ENCODE measurements at regions not wholly inside any gene's neighbourhood (a gene's known extent, or its start where the extent isn't known, plus 50 kb on each side); places are given as distances from the start of the nearest gene placed in this dataset.

DNA sequence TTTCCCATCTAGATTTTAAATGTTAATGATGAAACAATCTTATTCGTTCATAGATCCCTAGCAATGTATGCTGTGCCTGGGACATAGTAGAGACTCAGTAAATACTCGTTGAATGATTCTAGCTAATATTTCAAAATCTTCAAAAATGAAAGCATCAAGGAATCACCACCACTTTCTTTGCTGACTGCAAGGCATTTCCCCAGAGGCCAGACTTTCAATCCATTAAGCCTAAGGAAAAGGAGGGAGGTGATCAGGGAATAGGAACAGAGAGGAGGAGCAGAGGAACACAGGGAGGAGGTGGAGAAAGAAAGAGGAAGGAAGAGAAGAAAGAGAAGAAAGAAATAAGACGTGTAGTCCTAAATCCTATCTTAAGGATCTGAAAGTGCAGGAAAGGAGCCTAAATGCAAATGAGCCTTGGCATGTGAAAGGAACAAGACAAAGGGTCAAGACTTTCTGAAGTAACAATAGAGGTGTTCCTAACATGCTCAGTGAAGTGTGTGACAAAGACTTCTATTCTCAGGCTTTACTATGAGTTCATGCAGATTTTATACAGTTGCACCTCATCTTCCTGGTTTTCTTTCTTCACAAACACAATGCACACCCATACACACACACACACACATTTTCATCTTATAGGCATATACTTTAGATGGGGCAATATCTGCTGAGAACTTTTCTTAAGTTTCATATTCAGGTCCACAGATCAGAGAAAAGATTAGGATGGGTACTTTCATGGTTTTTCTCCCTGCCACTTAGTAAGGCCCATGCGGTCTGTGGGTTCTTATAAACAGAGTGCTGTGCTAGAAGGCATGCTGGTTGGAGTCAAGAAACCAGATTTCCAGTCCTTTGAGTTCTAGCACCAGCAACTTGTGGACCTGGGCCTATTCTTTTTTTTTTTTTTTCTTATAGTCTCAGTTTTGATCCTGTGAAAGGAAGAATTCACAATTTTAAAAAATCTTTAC is 512.2 kb upstream of the TNC start:
- no peak for FAIRE-seq

DNA sequence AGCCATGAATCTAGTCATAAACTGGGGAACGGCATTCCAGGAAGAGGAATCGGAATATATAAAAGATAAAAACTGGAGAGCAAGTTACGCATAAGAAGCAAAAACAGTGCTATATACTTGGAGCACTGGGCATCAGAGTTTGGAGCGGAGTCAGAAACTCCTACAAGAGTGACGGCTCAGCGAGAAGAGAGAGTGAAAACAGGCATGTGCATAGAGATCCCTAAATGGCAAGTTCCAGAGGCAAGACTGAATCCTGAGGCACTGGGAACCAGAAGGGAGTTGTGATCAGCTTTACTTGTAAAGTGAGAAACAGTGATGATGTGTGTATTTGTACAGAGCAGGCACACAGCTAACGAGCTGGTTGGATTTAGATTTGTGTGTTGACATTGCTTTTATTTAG is 514.4 kb upstream of the TNC start:
- no peak for FAIRE-seq

DNA sequence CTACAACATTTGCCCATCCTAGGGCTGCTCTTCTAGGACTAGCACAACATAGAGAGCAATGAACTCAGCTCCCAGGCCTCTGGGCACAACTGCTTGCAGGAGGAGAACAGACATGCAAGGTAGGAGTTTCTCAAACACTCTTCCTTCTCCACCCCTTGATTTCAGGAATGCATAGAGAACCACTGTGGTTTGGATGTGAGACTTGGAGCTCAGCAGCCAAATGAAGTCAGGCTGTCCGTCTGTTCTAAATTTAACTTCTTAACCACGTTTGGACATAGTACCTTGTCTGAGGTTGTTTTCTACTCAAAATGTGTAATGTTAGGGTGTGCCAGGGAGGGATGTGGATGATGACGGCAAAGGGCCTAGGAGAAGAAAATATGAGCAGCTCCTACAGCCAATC is 515.1 kb upstream of the TNC start:
- no peak for FAIRE-seq

DNA sequence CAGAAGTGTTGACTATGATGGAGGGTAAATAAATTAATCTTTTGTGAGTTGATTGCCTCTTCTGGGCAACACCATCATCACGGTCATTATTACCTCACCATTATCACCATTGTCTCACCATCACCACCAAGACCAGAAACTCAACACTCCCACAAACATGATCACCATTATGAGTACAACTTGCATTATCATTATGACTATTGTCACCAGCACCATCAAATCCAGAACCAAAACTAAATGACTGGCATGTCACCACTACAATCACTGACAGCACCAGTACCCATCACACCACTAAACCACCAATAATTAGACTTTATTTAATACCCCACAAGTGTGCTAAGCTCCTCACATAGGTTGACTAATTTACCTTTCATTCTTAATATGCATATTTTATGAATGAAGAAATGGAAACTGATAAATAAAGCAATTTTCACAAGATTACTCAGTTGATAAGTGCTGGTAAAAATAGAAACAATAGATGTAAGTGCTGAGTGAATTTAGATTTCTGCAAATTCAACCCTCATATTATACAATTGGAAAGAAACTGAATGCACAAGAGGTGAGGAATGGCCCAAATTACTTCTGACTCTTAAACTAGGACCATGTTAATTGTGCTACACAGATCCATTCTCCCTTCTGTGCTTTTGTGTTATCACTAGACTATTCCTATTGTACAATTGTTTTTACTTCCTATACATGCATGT is 517.8 kb upstream of the PAPPA start:
- FAIRE-seq: no peak

DNA sequence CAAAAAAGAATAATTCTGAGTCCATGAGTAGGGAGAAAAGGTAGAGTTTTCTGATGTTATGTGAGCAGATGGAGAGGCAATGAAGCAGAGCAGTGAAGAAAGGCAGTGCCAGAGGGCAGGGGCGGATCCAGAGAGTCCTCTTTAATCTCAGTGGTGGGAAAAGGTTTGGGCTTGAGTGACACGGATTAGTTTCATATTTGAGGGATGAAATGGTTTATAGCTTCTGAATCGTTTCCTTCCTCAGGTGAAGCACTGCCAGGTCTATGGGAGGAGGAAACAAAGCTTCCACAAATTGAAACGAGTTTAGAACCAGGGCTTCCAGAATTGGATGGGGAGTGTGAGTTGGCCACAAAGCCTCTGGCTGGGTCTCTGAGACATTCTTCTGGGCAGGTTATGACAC is 517.0 kb upstream of the PAPPA start:
- FAIRE-seq: no peak

DNA sequence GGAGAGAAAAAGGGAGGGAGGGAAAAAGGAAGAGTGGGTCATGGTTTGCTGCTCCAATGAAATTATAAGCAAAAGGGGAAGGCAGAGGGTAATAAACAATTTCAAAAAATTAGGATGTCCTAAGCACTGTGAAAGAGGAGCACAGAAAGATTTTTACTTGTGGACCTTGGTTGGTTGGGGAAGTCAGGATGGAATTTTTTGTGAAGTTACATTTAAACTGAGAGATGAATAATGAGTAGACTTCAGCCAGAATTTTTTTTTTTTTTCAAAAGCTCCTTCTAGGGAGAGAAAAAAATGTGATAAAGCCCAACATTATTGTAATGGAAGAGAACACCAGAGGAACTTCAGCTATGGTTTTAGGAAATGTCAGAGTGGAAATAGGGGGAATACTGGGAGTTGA is 515.9 kb upstream of the PAPPA start:
- no peak for FAIRE-seq

DNA sequence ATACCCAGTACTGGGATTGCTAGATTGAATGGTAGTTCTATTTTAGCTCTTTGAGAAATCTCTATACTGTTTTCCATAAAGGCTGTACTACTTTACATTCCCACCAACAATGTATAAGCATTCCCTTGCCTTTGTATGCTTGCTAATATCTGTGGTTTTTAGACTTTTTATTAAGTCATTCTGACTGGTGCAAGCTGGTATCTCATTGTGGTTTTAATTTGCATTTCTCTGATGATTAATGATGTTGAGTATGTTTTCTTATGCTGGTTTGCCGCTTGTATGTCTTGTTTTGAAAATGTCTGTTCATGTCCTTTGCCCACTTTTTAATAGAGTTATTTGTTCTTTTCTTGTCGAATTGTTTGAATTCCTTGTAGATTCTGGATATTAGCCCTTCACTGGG is 512.7 kb upstream of the PAPPA start:
- FAIRE-seq: no peak

DNA sequence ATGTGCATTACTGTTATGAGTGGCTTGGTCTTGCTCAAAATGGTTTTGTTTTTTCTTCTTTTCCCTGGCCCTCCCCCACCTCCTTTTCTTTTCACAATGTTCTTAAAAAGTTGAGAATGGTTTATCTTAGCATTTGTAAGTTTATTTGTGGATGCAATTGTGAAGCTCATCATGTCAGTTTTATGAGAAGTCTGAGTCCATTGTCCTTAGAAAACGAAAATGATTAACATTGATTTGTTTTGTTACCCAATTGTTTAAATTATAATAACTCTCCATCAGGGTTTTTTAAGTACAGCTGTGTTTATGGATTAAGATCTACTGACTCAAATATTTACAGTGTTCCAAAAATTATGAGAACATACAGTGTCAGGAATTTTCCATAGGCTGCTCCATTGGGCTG is 511.3 kb upstream of the PAPPA start:
- FAIRE-seq: no peak

DNA sequence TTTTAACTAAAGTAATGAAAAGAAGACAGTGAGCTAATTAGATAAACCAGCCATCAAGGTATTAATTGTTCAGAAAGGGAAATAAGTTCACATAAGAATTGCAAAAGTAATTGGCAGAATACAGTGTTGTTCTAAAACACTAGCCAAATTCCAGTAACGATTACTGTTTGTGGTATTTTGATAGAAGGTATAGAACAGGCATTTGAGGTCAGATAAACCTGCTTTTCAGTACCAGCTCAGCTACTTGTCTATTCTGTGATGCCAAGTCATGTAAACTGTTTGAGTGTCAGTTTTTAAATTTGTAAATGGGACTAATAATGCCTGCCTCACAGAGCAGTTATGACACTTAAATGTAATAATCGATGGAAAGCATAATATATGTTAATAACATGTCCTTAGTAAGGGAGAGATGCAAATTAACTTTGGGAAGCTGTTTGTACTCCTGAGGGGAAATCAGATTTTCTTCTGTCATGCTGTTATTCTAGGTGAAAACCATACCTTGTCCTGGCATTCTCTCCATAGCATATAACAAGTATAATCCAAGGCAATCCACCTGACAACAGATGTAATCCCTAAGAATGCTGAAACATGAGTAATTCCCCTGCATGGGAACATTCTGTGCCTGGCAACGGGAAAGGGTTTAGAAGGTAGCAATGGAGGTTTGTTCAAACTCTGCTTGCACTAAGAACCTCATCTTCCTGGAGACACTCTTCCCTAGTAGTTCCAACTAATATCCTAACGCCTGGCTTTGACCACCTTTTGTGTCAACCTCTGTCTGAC is 509.5 kb upstream of the PAPPA start:
- no peak for FAIRE-seq

DNA sequence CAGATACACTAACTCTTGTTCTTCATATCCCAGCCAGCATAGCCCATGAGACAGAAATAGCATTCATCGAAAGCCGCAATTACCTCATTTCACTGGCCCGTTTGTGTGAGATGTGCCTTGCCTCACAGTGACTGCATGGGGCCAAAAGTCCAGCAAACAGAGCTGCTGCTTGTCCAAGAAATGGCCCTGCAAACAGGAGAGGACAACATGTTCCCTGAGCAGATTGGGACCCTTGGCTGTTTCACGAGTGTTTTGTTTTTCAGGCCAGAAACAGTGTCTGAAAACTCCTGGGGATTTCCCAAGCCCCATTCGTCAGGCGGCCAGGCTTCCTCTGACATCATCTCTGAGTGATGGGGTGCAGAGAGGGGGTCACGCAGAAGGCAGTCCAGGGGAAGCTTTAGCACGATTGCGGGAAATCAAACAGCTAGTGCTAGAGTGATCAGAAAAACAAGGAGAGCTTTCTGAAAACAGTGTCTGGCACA is 503.6 kb upstream of the PAPPA start:
- FAIRE-seq: no peak

DNA sequence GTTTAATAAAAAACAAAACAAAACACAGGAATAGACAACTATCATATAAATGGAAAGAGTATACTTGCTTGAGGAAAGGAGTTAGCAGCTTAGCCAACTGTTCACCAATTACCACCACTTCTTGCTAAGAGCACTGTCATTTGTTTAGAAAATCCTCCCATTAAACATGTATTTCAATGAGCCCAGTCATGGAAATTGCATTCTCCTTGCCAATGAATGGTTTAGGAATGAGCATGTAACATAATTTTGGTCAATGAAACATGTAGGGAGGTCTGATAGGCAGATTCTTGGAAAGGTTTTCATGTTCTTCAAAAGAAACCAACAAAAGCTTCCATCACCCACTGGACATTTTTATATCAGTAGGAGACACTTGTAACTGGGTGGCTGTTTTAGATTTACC is 502.8 kb upstream of the PAPPA start:
- no peak for FAIRE-seq

DNA sequence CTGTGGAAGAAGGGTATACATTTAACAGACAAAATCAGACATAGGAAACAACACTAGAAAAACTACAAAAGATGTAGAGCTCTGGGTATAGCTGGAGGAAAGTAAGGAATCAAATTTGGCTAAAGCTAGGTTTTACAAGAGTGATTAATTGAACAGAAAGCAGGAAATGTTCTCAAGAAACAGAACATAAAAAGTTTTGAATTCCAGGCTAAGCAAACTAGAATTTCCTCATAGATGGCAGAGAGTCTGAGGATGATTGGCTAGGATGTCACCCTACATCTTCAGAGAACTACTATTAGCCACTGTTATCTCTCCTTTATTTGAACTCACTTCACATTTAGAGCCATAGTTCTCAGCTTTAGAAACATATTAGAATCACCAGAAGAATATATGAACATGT is 502.1 kb upstream of the PAPPA start:
- no peak for FAIRE-seq

DNA sequence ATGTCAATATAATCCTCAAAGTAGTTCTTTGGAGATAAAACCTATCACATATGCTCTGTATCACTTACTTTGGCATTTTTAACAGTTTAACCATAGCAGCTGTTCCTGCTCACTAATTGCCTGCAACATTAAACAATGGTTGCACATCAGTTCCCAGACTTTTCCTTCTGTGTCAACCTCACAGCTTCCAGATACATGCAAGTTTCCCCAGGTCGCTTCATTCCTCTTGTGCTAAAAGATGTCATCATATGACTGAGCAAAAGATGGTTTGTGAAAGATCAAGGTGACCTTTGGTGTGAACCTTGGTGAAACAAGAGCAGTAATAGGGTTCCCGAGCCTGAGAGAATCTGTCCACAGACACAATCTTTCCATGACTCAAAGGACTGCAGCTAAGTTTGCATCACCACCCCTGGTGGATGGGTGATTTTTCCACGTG is 500.4 kb upstream of the PAPPA start:
- no peak for FAIRE-seq

DNA sequence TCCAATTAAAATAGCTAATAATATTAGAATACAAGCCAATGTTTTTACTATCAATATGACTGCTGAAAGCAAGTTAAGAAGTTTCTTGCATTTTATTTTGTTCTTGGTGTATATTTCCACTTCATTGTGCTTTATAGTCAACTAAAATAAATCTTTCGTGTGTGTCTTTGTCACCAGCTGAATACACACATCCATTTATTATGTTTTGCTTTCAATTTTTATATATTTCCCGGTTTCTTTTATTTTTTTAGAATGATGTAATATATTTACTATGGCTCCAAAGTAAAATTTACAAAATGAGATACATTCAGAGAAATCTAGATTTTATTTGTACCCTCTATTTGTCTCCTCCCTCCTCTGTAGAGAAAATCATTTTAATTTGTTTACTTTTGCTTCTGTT is 495.9 kb upstream of the PAPPA start:
- no peak for FAIRE-seq

DNA sequence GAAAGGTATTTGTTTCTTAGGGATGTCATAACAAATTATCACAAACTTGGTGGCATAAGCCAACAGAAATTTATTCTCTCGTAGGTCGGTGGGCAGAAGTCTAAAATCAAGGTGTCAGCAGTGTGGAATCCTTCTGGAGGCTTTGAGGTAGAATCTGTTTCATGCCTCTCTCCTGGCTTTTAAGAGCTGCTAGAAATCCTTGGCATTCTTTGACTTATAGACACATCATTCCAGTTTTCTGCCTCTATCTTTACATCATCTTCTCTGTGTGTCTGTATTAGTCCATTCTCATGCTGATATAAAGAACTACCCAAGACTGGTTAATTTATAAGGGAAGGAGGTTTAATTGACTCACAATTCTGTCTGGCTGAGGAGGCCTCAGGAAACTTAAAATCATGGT is 488.1 kb upstream of the PAPPA start:
- FAIRE-seq: no peak

DNA sequence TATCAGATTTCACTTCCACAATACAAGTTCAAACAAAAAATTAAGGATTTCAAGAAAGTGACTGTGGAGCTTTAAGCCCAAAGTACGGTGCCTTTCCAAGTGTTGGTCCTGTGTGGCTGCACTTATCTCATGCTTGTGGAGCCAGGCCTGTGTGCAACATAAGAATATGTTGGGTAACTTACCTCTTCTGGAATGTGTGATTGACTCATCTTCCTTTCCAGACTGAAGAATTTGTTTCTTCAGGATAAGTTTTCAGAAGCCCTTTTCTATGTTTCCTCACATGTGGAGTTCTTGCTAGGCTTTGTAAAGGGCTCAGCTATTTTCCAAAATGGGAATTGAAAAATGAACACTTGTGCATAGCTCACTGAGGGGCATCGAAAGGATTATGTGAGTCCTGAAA is 485.1 kb upstream of the PAPPA start:
- no peak for FAIRE-seq

DNA sequence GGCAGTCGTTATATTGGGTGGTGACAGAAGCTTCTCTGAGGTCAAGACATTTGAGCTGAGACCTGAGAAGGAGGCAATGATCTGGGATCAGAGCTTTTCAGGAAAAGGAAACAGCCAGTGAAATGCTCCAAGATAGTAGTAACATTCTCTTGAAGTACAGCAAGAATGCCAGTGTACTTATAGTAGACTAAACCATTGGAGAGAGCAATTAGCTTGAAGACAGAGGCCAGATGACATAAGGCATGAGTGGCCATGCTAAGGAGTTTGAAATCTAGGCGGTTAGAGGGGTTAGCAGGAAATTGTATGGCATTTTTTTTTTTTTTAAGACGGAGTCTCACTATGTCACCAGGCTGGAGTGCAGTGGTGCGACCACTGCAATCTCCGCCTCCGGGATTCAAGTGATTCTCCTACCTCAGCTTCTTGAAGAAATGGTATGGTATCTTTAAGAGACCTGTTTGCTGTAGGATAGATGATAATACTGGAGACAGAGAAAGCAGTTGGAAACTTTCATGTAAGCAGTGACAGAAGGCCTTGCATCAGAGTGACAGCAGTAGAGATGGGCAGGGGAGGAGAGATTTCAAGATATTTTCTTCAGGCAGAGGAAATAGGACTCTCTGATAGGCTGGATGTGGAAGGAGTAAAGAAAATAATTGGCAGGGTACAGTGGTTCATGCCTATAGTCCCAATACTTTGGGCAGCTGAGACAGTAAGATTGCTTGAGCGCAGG is 482.2 kb upstream of the PAPPA start:
- no peak for FAIRE-seq

DNA sequence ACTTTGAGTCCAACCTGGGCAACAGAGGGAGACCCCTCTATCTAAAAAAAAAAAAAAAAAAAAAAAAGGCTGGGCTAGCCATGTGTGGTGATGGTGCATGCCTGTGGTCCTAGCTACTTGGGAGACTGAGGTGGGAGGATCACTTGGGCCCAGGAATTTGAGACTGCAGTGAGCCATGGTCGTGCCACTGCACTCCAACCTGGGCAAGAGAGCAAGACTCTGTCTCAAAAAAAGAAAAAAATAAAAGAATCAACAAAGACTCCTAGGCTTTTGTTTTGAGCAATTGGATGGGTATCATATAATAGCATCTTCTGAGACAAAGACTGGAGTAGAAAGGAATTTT is 481.7 kb upstream of the PAPPA start:
- no peak for FAIRE-seq

DNA sequence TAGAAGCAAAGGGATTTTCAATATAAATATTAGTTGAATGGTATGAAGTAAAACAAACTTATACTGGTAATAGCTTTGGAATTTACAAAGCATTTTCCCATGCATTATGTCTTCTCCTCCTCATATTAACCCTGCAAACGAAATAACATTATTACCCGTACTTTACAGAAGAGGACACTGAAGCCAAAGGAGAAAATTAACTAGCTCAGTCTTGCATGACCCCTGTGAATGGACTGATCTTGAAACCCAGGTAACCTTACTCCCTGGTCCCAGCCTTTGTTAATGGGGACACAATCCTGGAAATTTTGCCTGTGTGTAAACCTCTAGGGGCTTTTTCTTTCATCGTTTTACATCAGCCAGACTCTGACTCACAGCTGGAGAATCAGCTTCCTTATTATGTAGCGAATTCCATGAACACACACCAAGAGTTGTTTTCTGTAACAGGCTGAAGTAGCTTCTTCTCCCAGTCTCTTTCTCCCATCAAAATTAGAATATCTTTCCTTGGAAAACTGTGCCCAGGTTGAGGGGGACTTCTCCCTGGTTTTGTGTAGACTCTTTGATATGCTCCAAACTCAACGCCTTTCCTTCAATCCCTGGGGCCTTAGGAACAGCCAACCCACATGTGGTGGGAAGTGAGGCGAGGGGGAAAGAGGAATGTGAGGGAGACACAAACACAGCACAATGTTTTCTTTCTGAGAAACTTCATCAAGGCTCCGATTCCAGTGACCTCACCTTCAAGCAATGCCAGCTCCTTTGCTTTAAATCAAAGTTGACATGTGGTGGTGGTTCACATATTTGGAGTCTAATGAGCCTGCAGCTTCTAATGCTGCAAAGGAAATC is 480.9 kb upstream of the PAPPA start:
- FAIRE-seq: no peak

DNA sequence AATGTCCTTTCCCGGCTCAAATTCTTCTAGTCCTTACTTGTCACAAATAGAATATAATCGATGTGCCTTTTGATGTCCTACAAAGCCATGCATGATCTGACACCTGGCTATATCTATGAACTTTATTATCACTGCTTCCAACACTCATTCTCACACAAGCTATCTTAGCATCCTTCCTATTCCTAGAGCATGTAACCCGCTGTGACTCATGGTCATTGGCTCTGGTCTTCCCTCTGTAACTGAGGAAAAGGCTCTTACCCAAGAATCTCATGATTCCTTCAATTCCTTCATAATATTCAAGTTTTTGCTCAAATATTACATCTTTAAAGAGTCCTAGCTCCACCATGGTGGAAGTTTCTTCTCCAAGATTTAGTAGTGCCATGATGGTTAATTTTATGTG is 480.0 kb upstream of the PAPPA start:
- FAIRE-seq: no peak

DNA sequence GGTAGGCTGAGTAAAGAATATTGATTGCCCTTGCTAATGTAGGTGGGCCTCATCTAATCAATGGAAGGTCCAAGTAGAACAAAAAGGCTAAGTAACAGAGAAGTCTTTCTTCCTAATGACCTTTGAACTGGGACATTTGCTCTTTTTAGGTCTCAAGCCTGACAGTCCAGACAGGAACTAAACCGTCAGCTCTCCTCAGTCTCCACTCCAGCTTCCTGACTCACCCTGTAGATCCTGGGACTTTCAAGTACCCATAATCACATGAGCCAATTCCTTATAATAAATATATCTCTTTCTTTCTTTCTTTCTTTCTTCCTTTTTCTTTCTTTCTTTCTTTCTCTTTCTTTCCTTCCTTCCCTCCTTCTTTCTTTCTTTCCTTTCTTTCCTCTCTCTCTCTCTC is 479.5 kb upstream of the PAPPA start:
- no peak for FAIRE-seq

DNA sequence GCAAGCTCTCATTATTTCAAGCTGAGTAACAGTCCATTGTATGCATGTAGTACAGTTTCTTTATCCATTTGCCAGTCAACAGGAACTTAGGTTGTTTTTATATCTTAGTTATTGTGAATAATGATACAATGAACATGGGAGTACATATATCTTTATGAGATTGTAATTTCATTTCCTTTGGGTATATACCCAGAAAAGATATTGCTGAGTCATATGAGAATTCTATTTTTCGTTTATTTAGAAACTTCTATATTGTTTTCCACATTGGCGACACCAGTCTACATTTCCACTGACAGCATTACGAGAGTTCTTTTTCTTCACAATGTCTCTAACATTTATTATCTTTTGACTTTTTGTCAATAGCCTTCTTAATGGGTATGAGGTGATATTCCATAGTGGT is 477.8 kb upstream of the PAPPA start:
- FAIRE-seq: no peak

Measured in islet of Langerhans (tissue), 1 donor.